HCT116 (cell line): ENCODE measurements at regions not wholly inside any gene's neighbourhood (a gene's known extent, or its start where the extent isn't known, plus 50 kb on each side); places are given as distances from the start of the nearest gene placed in this dataset.

Experiments
- ATAC-seq: fragments of 200-7000 bp; cut with Tn5 transposase; 2 replicates; pipeline ENCODE4 v1.9.1; 2020; ENCODE audit warnings: mild to moderate bottlenecking, moderate library complexity
- BruUV-seq: library from RNA; stranded (reverse); fragments of 400-500 nt; replicated peaks from 2 replicates; lab custom pipeline; 2021; lab: Mats Ljungman, UMichigan
- CTCF ChIA-PET: fragments of 300-600 bp; sonication (Branson Sonifier 250); formaldehyde crosslinking; loops from one replicate; lab custom pipeline; 2021; ENCODE audit warnings: antibody characterized with exemption; lab: Charles Lee
- POLR2A ChIA-PET: fragments of 300-600, 350-600 bp; sonication (Branson Sonifier 250); formaldehyde crosslinking; loops from one replicate; lab custom pipeline; 2021; ENCODE audit warnings: antibody characterized with exemption; lab: Charles Lee
- RAD21 ChIA-PET, 2 experiments: fragments of 300-600 bp; sonication (Branson Sonifier 250); formaldehyde crosslinking; loops; one replicate each; lab custom pipeline; 2023; ENCODE audit warnings: low total read pairs in 2 of 2; ENCODE audit not compliant: uncharacterized antibody in 2 of 2, unreplicated experiment in 2 of 2, low non-redundant PET in 1 of 2; lab: Charles Lee
- DNase-seq: peaks from one replicate; pipeline ENCODE4 v3.0.0-alpha.2; 2010; ENCODE audit warnings: low read depth, low spot score
- H2AFZ ChIP-seq: fragments of 200-600 bp; shearing (Covaris generic), sonication (generic); 2 replicates; pipeline ENCODE4 v1.6.1; 2017; ENCODE audit warnings: low read depth, mixed run types, mixed read lengths, antibody characterized with exemption, low read length; ENCODE audit not compliant: poor library complexity, severe bottlenecking
- H3K27ac ChIP-seq: 2 replicates; pipeline ENCODE4 v1.5.1; 2012; ENCODE audit warnings: low read depth, low read length
- H3K27me3 ChIP-seq: fragments of 200-600 bp; sonication (generic); 2 replicates; pipeline ENCODE4 v1.6.1; 2016; ENCODE audit warnings: mixed run types, low read length, mixed read lengths; ENCODE audit not compliant: insufficient read depth
- H3K36me3 ChIP-seq, 2 experiments: fragments of 200-500 bp in 1 of 2; fragments of 200-600 bp in 1 of 2; sonication (Bioruptor generic) in 1 of 2; sonication (generic) in 1 of 2; 2 replicates each; pipeline versions ENCODE4 v1.5.1 to v1.6.1; 2014 to 2016; ENCODE audit warnings: low read length in 2 of 2, inconsistent platforms in 1 of 2, mixed read lengths in 1 of 2, mixed run types in 1 of 2; ENCODE audit not compliant: insufficient read depth in 2 of 2, control insufficient read depth in 1 of 2
- H3K4me1 ChIP-seq, 2 experiments: fragments of 200-600 bp in 1 of 2; sonication (generic) in 1 of 2; 2 replicates each; pipeline versions ENCODE4 v1.5.1 to v1.6.1; 2012 to 2017; ENCODE audit warnings: low read length in 2 of 2, inconsistent platforms in 1 of 2, mild to moderate bottlenecking in 1 of 2, mixed read lengths in 1 of 2, mixed run types in 1 of 2, moderate library complexity in 1 of 2; ENCODE audit not compliant: insufficient read depth in 2 of 2, control insufficient read depth in 1 of 2
- H3K4me2 ChIP-seq: fragments of 200-600 bp; sonication (generic); 2 replicates; pipeline ENCODE4 v1.6.1; 2017; ENCODE audit warnings: mixed run types, low read length, mixed read lengths
- H3K4me3 ChIP-seq, 2 experiments: fragments of 200-600 bp in 1 of 2; sonication (generic) in 1 of 2; replicated peaks in 1 of 2; 2 replicates each; pipeline ENCODE4 v1.5.1; 2011 to 2016; ENCODE audit warnings: low read length in 2 of 2, control low read depth in 1 of 2, low read depth in 1 of 2, mild to moderate bottlenecking in 1 of 2, mixed read lengths in 1 of 2, mixed run types in 1 of 2
- H3K79me2 ChIP-seq: fragments of 200-600 bp; sonication (generic); 2 replicates; pipeline ENCODE4 v1.6.1; 2017; ENCODE audit warnings: mild to moderate bottlenecking, mixed run types, low read length, moderate library complexity, mixed read lengths; ENCODE audit not compliant: insufficient read depth
- H3K9ac ChIP-seq: fragments of 200-600 bp; sonication (generic); 2 replicates; pipeline ENCODE4 v1.6.1; 2016; ENCODE audit warnings: low read length, mixed read lengths
- H3K9me2 ChIP-seq: fragments of 200-600 bp; sonication (generic), shearing (Covaris generic); 2 replicates; pipeline ENCODE4 v1.6.1; 2017; ENCODE audit warnings: mixed run types, mild to moderate bottlenecking, moderate library complexity; ENCODE audit not compliant: insufficient read depth
- H3K9me3 ChIP-seq, 2 experiments: fragments of 200-500 bp in 1 of 2; fragments of 200-600 bp in 1 of 2; sonication (Bioruptor generic) in 1 of 2; sonication (generic) in 1 of 2; 2 replicates each; pipeline ENCODE4 v1.6.1; 2014 to 2017; ENCODE audit warnings: low read length in 2 of 2, mixed read lengths in 2 of 2, inconsistent platforms in 1 of 2, low read depth in 1 of 2, mild to moderate bottlenecking in 1 of 2, mixed run types in 1 of 2, moderate library complexity in 1 of 2; ENCODE audit not compliant: control insufficient read depth in 1 of 2, insufficient read depth in 1 of 2
- H4K20me1 ChIP-seq: fragments of 200-600 bp; sonication (generic), shearing (Covaris generic); 2 replicates; pipeline ENCODE4 v1.6.1; 2017; ENCODE audit warnings: mixed run types, mild to moderate bottlenecking, moderate library complexity; ENCODE audit not compliant: insufficient read depth
- CBX3 ChIP-seq: IDR thresholded peaks from 2 replicates; pipeline ENCODE4 v1.6.1; 2012; ENCODE audit warnings: low read depth
- ELF1 ChIP-seq: IDR thresholded peaks from 2 replicates; pipeline ENCODE4 v1.6.1; 2012; ENCODE audit warnings: low read depth, borderline replicate concordance
- EZH2phosphoT487 ChIP-seq: fragments of 200-600 bp; IDR thresholded peaks from 2 replicates; pipeline ENCODE4 v1.6.1; 2018; ENCODE audit warnings: antibody characterized with exemption, borderline replicate concordance
- MAX ChIP-seq: IDR thresholded peaks from 2 replicates; pipeline ENCODE4 v1.6.1; 2012
- POLR2A ChIP-seq: IDR thresholded peaks from 2 replicates; pipeline ENCODE4 v1.7.0; 2011; ENCODE audit warnings: borderline replicate concordance; ENCODE audit not compliant: insufficient read depth, insufficient read length; ENCODE audit errors: extremely low read depth
- POLR2AphosphoS5 ChIP-seq: IDR thresholded peaks from 2 replicates; pipeline ENCODE4 v1.6.1; 2011; ENCODE audit warnings: mild to moderate bottlenecking, low read depth, low read length, moderate library complexity
- SP1 ChIP-seq: IDR thresholded peaks from 2 replicates; pipeline ENCODE4 v1.6.1; 2012; ENCODE audit warnings: low read depth
- TCF7L2 ChIP-seq: IDR thresholded peaks from 2 replicates; pipeline ENCODE4 v1.7.0; 2011; ENCODE audit warnings: borderline replicate concordance, inconsistent platforms; ENCODE audit not compliant: insufficient read depth, insufficient read length; ENCODE audit errors: extremely low read depth
- intact Hi-C: fragments of 100-400 bp; cut with micrococcal nuclease; formaldehyde crosslinking; loops from 2 replicates; pipeline ENCODE4 v1.10.0; 2022
- TF ChIP-seq, protein P1 (sequence below): IDR thresholded peaks from 2 replicates; pipeline ENCODE4 v1.6.1; 2011; ENCODE audit warnings: mild to moderate bottlenecking, low read length, moderate library complexity; ENCODE audit not compliant: insufficient replicate concordance; ENCODE audit errors: extremely low read depth
- TF ChIP-seq, protein P2 (sequence below): IDR thresholded peaks from 2 replicates; pipeline ENCODE4 v1.6.1; 2012
- TF ChIP-seq, protein P3 (sequence below): IDR thresholded peaks from 2 replicates; pipeline ENCODE4 v1.6.1; 2012; ENCODE audit warnings: low read depth

- H3K27me3 ChIP-seq: no peaks in the 10 kb centered on the region
- H3K27ac ChIP-seq: no peak overlapping the region
- POLR2A ChIA-PET: no interaction called here
- no peaks in the 10 kb centered on the region for H4K20me1 ChIP-seq
- no peak overlapping the region for H3K4me2 ChIP-seq
- no peak overlapping the region for H2AFZ ChIP-seq
- no peaks in the 10 kb centered on the region for H3K4me1 ChIP-seq
- ATAC-seq (no peak), DNase-seq (no peak)
- no peaks in the 10 kb centered on the region for H3K79me2 ChIP-seq
- CTCF ChIA-PET: no interaction called here
- intact Hi-C loops: no loop called here
- RAD21 ChIA-PET: no interaction called here
- TF ChIP-seq CBX3 (no peak), MAX (no peak), EZH2phosphoT487 (no peak), SP1 (no peak), TCF7L2 (no peak), POLR2A (no peak), ELF1 (no peak), POLR2AphosphoS5 (no peak)
- TF ChIP-seq, protein P1, sequence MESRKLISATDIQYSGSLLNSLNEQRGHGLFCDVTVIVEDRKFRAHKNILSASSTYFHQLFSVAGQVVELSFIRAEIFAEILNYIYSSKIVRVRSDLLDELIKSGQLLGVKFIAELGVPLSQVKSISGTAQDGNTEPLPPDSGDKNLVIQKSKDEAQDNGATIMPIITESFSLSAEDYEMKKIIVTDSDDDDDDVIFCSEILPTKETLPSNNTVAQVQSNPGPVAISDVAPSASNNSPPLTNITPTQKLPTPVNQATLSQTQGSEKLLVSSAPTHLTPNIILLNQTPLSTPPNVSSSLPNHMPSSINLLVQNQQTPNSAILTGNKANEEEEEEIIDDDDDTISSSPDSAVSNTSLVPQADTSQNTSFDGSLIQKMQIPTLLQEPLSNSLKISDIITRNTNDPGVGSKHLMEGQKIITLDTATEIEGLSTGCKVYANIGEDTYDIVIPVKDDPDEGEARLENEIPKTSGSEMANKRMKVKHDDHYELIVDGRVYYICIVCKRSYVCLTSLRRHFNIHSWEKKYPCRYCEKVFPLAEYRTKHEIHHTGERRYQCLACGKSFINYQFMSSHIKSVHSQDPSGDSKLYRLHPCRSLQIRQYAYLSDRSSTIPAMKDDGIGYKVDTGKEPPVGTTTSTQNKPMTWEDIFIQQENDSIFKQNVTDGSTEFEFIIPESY: no peak
- TF ChIP-seq, protein P2, sequence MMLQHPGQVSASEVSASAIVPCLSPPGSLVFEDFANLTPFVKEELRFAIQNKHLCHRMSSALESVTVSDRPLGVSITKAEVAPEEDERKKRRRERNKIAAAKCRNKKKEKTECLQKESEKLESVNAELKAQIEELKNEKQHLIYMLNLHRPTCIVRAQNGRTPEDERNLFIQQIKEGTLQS: no peak
- TF ChIP-seq, protein P3, sequence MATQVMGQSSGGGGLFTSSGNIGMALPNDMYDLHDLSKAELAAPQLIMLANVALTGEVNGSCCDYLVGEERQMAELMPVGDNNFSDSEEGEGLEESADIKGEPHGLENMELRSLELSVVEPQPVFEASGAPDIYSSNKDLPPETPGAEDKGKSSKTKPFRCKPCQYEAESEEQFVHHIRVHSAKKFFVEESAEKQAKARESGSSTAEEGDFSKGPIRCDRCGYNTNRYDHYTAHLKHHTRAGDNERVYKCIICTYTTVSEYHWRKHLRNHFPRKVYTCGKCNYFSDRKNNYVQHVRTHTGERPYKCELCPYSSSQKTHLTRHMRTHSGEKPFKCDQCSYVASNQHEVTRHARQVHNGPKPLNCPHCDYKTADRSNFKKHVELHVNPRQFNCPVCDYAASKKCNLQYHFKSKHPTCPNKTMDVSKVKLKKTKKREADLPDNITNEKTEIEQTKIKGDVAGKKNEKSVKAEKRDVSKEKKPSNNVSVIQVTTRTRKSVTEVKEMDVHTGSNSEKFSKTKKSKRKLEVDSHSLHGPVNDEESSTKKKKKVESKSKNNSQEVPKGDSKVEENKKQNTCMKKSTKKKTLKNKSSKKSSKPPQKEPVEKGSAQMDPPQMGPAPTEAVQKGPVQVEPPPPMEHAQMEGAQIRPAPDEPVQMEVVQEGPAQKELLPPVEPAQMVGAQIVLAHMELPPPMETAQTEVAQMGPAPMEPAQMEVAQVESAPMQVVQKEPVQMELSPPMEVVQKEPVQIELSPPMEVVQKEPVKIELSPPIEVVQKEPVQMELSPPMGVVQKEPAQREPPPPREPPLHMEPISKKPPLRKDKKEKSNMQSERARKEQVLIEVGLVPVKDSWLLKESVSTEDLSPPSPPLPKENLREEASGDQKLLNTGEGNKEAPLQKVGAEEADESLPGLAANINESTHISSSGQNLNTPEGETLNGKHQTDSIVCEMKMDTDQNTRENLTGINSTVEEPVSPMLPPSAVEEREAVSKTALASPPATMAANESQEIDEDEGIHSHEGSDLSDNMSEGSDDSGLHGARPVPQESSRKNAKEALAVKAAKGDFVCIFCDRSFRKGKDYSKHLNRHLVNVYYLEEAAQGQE: no peak
- no peaks in the 10 kb centered on the region for H3K9me3 ChIP-seq
- no TSS peak for BruUV-seq
- H3K9me2 ChIP-seq: no peaks in the 10 kb centered on the region
- H3K9ac ChIP-seq: no peak overlapping the region
- H3K4me3 ChIP-seq: no peak overlapping the region
- H3K36me3 ChIP-seq: no peaks in the 10 kb centered on the region
Measured at GRCh38 chr3:144931590-144931989, 960.0 kb downstream of the DIPK2A start.
